GM19395 (cell line): ENCODE measurements at regions not wholly inside any gene's neighbourhood (a gene's known extent, or its start where the extent isn't known, plus 50 kb on each side); places are given as distances from the start of the nearest gene placed in this dataset.

Source experiments
- ATAC-seq: cut with Tn5 transposase; IDR thresholded peaks from one replicate; pipeline ENCODE4 v1.9.1; 2021; ENCODE audit warnings: mild to moderate bottlenecking, moderate library complexity; ENCODE audit not compliant: unreplicated experiment

DNA sequence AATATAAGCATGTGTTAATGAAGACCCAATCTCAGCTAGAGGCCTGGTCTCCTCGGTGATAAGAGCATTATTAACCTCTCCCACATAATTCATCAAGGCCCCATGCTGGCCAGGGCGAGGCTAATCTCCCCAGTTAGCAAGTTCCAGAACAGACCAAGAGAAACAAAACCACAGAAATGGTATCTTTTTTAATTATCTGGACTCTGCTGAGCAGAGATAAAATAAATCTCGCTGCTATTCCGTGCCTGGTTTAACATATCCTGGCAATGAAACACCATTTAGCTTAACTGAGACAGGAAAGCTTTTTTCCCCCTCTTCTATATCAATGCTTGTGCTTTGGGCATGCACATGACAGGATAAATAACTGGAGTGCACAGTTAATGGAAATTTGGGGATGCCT, 72.5 kb upstream of the ARHGEF3 start:
- ATAC-seq, result no peak

DNA sequence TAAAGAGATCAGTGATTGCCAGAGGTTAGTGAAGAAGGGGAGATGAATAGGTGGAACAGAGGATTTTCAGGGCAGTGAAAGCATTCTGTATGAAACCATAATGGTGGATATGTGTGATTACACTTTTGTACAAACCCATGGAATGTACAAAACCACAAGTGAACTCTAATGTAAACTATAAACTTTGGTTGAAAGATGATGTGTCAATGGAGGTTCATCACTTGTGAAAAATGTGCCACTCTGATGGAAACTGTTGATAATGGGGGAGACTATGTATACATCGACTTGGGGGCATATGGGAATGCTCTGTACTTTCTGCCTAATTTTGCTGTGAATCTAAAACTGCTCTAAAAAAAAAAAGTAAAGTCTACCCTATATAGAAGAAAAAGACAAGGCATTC, 68.7 kb upstream of the ARHGEF3 start:
- no peak for ATAC-seq

GRCh38 chr3:56869157-56869889, 67.6 kb upstream of the ARHGEF3 start:
- ATAC-seq, result no peak

GRCh38 chr3:56868706-56869105, 67.0 kb upstream of the ARHGEF3 start:
- ATAC-seq, result no peak

GRCh38 chr3:56867671-56868070, 65.9 kb upstream of the ARHGEF3 start:
- ATAC-seq, result no peak

DNA sequence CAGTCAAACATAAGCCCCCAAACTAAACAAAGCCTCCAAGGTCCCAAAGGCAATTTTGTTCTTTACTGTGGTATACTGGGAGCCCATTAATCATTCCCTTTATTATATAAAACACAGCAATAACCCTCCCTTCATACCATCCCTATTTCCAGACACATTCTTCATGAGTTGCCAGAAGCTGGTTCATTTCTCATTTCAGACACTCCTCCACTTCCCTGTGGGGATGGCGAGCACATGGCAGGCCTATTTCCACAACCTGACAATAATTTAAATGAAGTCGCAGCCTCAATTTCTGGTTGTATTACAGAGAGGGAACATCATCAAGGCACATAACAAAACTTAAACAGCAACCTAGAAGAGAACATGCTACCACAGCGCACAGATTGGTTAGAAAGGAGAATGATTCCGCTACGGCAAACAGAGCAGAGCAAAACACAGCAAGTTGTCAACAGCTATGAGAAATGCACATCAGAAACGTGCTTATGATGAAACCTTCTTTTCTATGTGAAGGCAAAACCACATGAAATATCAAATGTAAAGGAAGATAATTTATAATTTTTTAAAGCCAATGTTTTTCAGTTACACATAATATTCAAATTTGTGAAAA, 63.3 kb upstream of the ARHGEF3 start:
- no peak for ATAC-seq

- ATAC-seq, result no peak
Observed at GRCh38 chr3:56864090-56864489, 62.3 kb upstream of the ARHGEF3 start.

DNA sequence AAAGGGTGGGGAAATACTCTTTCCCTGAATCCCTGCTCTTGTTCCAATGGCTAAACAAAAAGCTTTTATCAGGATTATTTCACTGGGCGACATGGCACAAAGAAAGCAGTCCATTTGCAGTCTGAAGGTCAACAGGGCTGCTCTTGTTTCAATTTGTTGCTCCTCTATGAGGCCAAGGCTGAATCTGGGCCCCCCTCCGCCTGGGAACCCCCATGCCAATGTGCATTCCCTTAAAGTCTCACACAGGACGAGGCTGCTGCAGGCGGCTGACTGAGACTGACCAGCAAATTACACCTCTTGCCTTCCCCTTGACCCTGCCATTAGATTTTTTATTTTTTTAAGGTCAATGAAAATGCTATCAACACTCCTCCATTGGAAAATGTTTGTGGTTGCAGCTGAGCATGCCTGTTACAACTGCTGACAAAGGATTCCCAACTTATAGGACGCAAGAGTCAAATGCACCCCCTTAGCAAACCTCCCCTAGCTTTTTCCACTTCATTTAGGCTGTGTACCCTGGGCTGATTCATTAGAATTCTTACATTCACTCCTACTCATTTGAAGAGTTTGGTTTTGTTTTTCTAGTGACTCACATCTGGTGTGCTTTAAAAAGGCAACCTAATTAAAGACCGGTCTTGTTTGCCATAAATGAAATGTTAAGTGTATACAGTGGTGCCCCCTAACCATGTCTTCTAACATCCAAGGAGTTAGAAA, 60.8 kb upstream of the ARHGEF3 start:
- no peak for ATAC-seq

- no peak for ATAC-seq
Observed at GRCh38 chr3:56861511-56861910, 59.8 kb upstream of the ARHGEF3 start.

GRCh38 chr3:56860939-56861338, 59.2 kb upstream of the ARHGEF3 start:
- ATAC-seq, result no peak

GRCh38 chr3:56860351-56860750, 58.6 kb upstream of the ARHGEF3 start:
- ATAC-seq, result no peak

- ATAC-seq, result no peak
Observed at GRCh38 chr3:56858331-56858730, 56.6 kb upstream of the ARHGEF3 start.

GRCh38 chr3:56857178-56857577, 55.4 kb upstream of the ARHGEF3 start:
- no peak for ATAC-seq

DNA sequence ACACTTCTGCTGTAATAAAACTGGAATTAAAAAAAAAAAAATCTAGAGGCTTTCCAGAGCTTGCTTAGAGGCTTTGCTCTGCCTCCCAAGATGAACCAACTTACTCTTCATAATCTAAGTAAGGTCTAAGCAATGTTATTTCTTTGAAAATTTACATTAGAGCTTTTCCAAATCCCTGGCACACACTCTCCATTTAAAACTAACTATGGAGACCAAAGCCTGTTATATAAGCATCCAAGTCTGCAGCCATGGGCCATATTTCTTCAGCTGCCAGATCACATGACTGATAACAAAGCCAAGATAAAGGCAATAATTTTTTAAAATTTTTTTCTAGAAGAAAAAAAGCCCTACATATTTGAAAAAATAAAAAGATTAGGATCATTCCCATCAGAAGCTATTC, 55.0 kb upstream of the ARHGEF3 start:
- ATAC-seq, result no peak

GRCh38 chr3:56855856-56856512, 54.2 kb upstream of the ARHGEF3 start:
- no peak for ATAC-seq

GRCh38 chr3:56854856-56855611, 53.3 kb upstream of the ARHGEF3 start:
- no peak for ATAC-seq

DNA sequence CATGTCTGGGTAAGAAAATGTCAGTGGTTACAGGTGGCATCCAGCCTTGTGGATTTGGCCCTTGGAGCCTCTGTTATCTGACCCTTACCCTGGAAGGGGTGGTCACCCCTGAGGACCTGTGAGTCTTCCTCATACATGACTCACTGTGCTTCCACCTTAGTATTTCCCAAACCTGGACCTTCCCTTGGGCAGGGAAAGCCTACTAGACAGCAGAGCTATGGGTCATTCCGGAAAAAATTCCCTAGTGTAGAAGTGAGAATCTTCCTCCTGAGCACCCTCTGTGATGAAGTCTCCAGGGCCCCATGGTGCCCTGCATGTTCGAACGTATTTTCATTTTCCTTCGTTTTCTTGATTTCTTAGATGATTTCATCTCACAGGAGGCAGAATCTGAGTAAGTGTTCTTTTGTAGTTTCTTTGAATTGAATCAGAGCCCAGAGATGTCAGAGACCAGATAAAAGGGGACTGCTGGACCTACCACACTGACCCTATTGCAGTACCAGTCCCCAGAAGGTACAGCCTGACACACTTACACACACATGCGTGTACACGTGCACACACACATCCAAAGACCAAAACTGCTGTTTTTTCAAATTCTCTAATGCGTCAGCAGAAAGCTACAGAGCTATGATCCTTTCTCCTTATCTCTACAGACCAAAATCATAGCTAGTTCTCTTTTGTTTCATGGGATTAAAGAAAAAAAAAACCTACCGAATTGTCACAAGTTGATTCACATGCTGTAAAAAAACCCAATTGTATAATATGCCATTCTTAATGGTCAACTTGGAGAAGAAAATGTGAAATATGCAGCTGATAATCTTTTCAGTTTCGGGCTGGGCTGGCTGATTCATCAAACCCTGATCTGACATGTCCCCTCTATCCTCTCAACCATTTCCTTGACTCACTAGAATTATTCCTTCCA, 50.5 kb upstream of the ARHGEF3 start:
- no peak for ATAC-seq
